PC-9 (cell line): ENCODE measurements at regions not wholly inside any gene's neighbourhood (a gene's known extent, or its start where the extent isn't known, plus 50 kb on each side); places are given as distances from the start of the nearest gene placed in this dataset.

Experiments used
- BruUV-seq: library from RNA; stranded (reverse); fragments of 400-500 nt; replicated peaks from 2 replicates; lab custom pipeline; 2021; lab: Mats Ljungman, UMichigan
- CTCF ChIA-PET: fragments of 300-600 bp; sonication (Branson Sonifier 250); formaldehyde crosslinking; loops from one replicate; lab custom pipeline; 2022; ENCODE audit warnings: antibody characterized with exemption; lab: Charles Lee
- POLR2A ChIA-PET: fragments of 300-600 bp; sonication (Branson Sonifier 250); formaldehyde crosslinking; loops from one replicate; lab custom pipeline; 2022; ENCODE audit warnings: antibody characterized with exemption; ENCODE audit not compliant: unreplicated experiment; lab: Charles Lee
- DNase-seq, 2 experiments: peaks; one replicate each; pipeline versions ENCODE4 v3.0.0 to v3.0.0-alpha.2; 2015 to 2022; ENCODE audit warnings: mixed read lengths in 1 of 2
- H2AFZ ChIP-seq: fragments of 200-600 bp; sonication (generic); 2 replicates; pipeline ENCODE4 v1.8.1; 2017; ENCODE audit warnings: antibody characterized with exemption
- H3F3A ChIP-seq: fragments of 200-600 bp; sonication (generic); 2 replicates; pipeline ENCODE4 v1.8.1; 2017; ENCODE audit warnings: antibody characterized with exemption, mild to moderate bottlenecking, low read depth; ENCODE audit not compliant: insufficient read depth
- H3K27ac ChIP-seq: fragments of 200-600 bp; sonication (generic); 2 replicates; pipeline ENCODE4 v1.6.1; 2016; ENCODE audit warnings: mixed run types
- H3K27me3 ChIP-seq: fragments of 200-600 bp; sonication (generic); 2 replicates; pipeline ENCODE4 v1.6.1; 2016; ENCODE audit warnings: low read depth, mixed run types; ENCODE audit not compliant: insufficient read depth
- H3K36me3 ChIP-seq: fragments of 200-600 bp; sonication (generic); 2 replicates; pipeline ENCODE4 v1.6.1; 2016; ENCODE audit warnings: low read depth, mixed run types
- H3K4me1 ChIP-seq: fragments of 200-600 bp; sonication (generic); replicated peaks from 2 replicates; pipeline ENCODE4 v1.6.1; 2016; ENCODE audit warnings: mixed run types; ENCODE audit not compliant: insufficient read depth
- H3K4me2 ChIP-seq: fragments of 200-600 bp; sonication (generic); 2 replicates; pipeline ENCODE4 v1.6.1; 2017; ENCODE audit warnings: mixed run types
- H3K4me3 ChIP-seq: fragments of 200-600 bp; sonication (generic); 2 replicates; pipeline ENCODE4 v1.6.1; 2016; ENCODE audit warnings: mixed run types
- H3K79me2 ChIP-seq: fragments of 200-600 bp; sonication (generic); 2 replicates; pipeline ENCODE4 v1.6.1; 2017; ENCODE audit warnings: low read depth, mixed run types
- H3K9me2 ChIP-seq: fragments of 200-600 bp; sonication (generic); 2 replicates; pipeline ENCODE4 v1.8.1; 2017; ENCODE audit warnings: mild to moderate bottlenecking; ENCODE audit not compliant: insufficient read depth
- H3K9me3 ChIP-seq: fragments of 200-600 bp; sonication (generic); 2 replicates; pipeline ENCODE4 v1.8.1; 2016; ENCODE audit warnings: low read depth; ENCODE audit not compliant: insufficient read depth
- H4K20me1 ChIP-seq: fragments of 200-600 bp; sonication (generic); 2 replicates; pipeline ENCODE4 v1.8.1; 2017; ENCODE audit not compliant: insufficient read depth
- CTCF ChIP-seq: fragments of 200-600 bp; sonication (generic); conservative IDR thresholded peaks from 2 replicates; pipeline ENCODE4 v1.6.1; 2017; ENCODE audit warnings: mixed run types, antibody characterized with exemption, mild to moderate bottlenecking, moderate library complexity
- EZH2 ChIP-seq: fragments of 200-600 bp; sonication (generic); IDR thresholded peaks from 2 replicates; pipeline ENCODE4 v1.8.0; 2017; ENCODE audit warnings: antibody characterized with exemption, low read depth
- intact Hi-C: fragments of 100-400 bp; cut with micrococcal nuclease; formaldehyde crosslinking; loops from one replicate; pipeline ENCODE4 v1.10.0; 2022; ENCODE audit not compliant: unreplicated experiment

GRCh38 chr4:184879271-184879670 is 53.5 kb upstream of the ACSL1 start:
- no peaks in the 10 kb centered on the region for H3K9me2 ChIP-seq
- no peak overlapping the region for H3K4me3 ChIP-seq
- no peak overlapping the region for H2AFZ ChIP-seq
- no peaks in the 10 kb centered on the region for H3K36me3 ChIP-seq
- H3K4me1 ChIP-seq = no peaks in the 10 kb centered on the region
- no peak overlapping the region for H3K27ac ChIP-seq
- TF ChIP-seq CTCF = no peak
- TF ChIP-seq EZH2 = no peak
- H3K27me3 ChIP-seq = no peaks in the 10 kb centered on the region
- BruUV-seq = no TSS peak
- DNase-seq = no peak
- H3F3A ChIP-seq = no peaks in the 10 kb centered on the region
- CTCF ChIA-PET = no interaction called here
- intact Hi-C loops = no loop called here
- H4K20me1 ChIP-seq = no peaks in the 10 kb centered on the region
- no peaks in the 10 kb centered on the region for H3K79me2 ChIP-seq
- POLR2A ChIA-PET = no interaction called here
- H3K9me3 ChIP-seq = no peaks in the 10 kb centered on the region
- H3K4me2 ChIP-seq = no peak overlapping the region

- Histone ChIP-seq H3K9me2 (no peaks in the 10 kb centered on the region), H3K4me2 (no peak overlapping the region), H3K4me3 (no peak overlapping the region), H3K27ac (no peak overlapping the region), H3K79me2 (no peaks in the 10 kb centered on the region), H3K36me3 (no peaks in the 10 kb centered on the region), H3K9me3 (no peaks in the 10 kb centered on the region), H3K27me3 (no peaks in the 10 kb centered on the region), H4K20me1 (no peaks in the 10 kb centered on the region), H3F3A (no peaks in the 10 kb centered on the region), H3K4me1 (no peaks in the 10 kb centered on the region), H2AFZ (no peak overlapping the region)
- POLR2A ChIA-PET = no interaction called here
- TF ChIP-seq CTCF = no peak
- no peak for TF ChIP-seq EZH2
- BruUV-seq = no TSS peak
- intact Hi-C loops = no loop called here
- no peak for DNase-seq
- CTCF ChIA-PET = no interaction called here
These were observed 56.5 kb upstream of the ACSL1 start for GRCh38 chr4:184882276-184882675.

- ChIA-PET CTCF (no interaction called here), POLR2A (no interaction called here)
- BruUV-seq = no TSS peak
- no peak overlapping the region for H3K27ac ChIP-seq
- no peaks in the 10 kb centered on the region for H3F3A ChIP-seq
- no peaks in the 10 kb centered on the region for H3K79me2 ChIP-seq
- no peaks in the 10 kb centered on the region for H3K36me3 ChIP-seq
- no peaks in the 10 kb centered on the region for H3K9me3 ChIP-seq
- H3K4me1 ChIP-seq = no peaks in the 10 kb centered on the region
- H3K9me2 ChIP-seq = no peaks in the 10 kb centered on the region
- no peak overlapping the region for H3K4me3 ChIP-seq
- no peak for DNase-seq
- no peak for TF ChIP-seq CTCF
- no peak for TF ChIP-seq EZH2
- no peaks in the 10 kb centered on the region for H3K27me3 ChIP-seq
- no peak overlapping the region for H3K4me2 ChIP-seq
- H2AFZ ChIP-seq = no peak overlapping the region
- no peaks in the 10 kb centered on the region for H4K20me1 ChIP-seq
- intact Hi-C loops = no loop called here
These were observed 57.3 kb upstream of the ACSL1 start for GRCh38 chr4:184883024-184883423.
